22Rv1 (cell line): ENCODE measurements at regions not wholly inside any gene's neighbourhood (a gene's known extent, or its start where the extent isn't known, plus 50 kb on each side); places are given as distances from the start of the nearest gene placed in this dataset.

Experiments used
- ZFX ChIP-seq: fragments of 450-650 bp; IDR thresholded peaks from 2 replicates; pipeline ENCODE4 v1.6.1; 2017; ENCODE audit warnings: antibody characterized with exemption, borderline replicate concordance
- TF ChIP-seq, protein P1 (sequence below): fragments of 450-650 bp; IDR thresholded peaks from 2 replicates; pipeline ENCODE4 v1.5.1; 2017; ENCODE audit warnings: mild to moderate bottlenecking

DNA sequence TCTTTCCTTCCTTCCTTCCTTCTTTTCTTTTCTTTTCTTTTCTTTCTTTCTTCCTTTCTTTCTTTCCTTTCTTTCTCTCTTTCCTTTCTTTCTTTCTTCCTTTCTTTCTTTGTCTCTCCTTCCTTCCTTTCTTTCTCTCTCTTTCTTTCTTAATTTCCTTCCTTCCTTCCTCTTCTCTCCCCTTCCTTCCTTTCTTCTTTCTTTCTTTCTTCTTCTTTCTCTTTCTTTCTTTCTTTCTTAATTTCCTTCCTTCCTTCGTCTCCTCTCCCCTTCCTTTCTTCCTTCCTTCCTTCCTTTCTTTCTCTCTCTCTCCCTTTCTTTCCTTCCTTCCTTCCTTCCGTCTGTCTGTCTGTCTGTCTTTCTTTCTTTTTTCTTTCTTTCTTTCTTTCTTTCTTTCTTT lies 1446.5 kb upstream of the GOT2 start:
- TF ChIP-seq, protein P1, sequence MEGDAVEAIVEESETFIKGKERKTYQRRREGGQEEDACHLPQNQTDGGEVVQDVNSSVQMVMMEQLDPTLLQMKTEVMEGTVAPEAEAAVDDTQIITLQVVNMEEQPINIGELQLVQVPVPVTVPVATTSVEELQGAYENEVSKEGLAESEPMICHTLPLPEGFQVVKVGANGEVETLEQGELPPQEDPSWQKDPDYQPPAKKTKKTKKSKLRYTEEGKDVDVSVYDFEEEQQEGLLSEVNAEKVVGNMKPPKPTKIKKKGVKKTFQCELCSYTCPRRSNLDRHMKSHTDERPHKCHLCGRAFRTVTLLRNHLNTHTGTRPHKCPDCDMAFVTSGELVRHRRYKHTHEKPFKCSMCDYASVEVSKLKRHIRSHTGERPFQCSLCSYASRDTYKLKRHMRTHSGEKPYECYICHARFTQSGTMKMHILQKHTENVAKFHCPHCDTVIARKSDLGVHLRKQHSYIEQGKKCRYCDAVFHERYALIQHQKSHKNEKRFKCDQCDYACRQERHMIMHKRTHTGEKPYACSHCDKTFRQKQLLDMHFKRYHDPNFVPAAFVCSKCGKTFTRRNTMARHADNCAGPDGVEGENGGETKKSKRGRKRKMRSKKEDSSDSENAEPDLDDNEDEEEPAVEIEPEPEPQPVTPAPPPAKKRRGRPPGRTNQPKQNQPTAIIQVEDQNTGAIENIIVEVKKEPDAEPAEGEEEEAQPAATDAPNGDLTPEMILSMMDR = no peak
- no peak for TF ChIP-seq ZFX
